Stimulated activated CD4-positive, alpha-beta T cell treated with anti-CD3 and anti-CD28 coated beads, Interleukin-4, amount 100 ng/mL, for 48 hours (primary cell): ENCODE measurements at regions not wholly inside any gene's neighbourhood (a gene's known extent, or its start where the extent isn't known, plus 50 kb on each side); places are given as distances from the start of the nearest gene placed in this dataset.

Experiments
- DNase-seq, 2 donors: peaks; one replicate each; pipeline ENCODE4 v3.0.0-alpha.2; 2020; ENCODE audit warnings: low read depth in 2 of 2

DNA sequence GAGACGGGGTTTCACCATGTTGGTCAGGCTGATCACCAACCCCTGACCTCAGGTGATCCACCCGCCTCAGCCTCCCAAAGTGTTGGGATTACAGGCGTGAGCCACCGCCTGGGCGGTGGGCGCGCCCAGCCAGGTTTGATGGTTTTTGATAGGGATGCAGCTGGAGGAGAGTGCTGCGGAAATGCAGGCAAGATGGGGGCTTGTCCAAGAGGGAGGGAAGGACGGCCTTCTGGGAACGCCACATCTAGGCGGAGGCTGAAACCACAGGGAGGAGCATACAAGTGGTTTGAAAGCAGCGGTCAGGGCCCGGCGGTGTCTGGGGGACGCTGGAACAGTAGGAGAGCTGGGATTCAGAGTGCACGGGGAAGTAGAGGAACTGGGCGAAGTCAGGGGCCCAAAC, 134.6 kb downstream of the VRK1 start:
- DNase-seq: no peak

GRCh38 chr14:96934638-96935330, 137.6 kb downstream of the VRK1 start:
- DNase-seq: no peak

DNA sequence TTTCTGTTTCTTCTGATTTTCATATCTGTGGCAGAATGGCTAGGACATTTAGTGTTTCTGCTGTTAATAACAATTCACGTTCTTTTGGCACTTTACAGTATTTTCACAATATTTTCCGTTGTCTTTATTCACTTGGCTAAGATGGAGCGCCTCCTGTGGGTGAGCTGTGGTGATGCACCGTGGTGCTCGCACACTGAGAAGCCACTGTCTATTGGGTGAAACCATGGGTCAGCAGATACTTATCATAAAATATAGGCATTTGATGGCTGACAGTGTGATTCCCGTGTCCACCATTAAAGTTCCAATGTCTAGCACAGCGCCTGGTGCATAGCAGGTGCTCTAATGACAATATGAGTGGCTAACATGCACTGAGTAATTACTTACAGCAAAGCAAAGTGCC, 141.8 kb downstream of the VRK1 start:
- DNase-seq: no peak

DNA sequence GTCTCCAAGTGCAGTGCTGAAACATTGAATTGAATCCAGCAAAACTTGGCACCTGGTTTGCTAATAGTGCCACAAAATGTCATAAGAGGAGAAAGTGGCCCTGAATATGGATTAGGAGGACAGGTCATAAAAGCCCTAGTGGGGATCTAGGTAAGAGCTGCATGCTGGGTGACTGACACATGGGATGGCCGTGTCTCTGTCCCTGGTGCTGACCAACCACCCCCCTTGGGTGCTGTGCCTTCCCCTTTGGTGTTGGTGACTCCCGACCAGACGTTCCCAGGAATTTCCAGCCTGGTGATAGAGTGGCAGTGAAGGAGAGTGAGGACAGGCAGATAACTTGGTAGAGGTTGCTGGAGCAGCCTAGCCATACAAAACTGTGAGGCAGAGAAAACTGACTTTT, 142.8 kb downstream of the VRK1 start:
- no peak for DNase-seq

GRCh38 chr14:96944297-96944696, 147.1 kb downstream of the VRK1 start:
- DNase-seq: no peak

- no peak for DNase-seq
Observed at GRCh38 chr14:96945721-96946120, 148.5 kb downstream of the VRK1 start.

GRCh38 chr14:96949594-96949993, 152.4 kb downstream of the VRK1 start:
- DNase-seq: no peak

GRCh38 chr14:96951511-96951910, 154.3 kb downstream of the VRK1 start:
- DNase-seq: no peak

GRCh38 chr14:96953087-96953874, 156.1 kb downstream of the VRK1 start:
- no peak for DNase-seq

DNA sequence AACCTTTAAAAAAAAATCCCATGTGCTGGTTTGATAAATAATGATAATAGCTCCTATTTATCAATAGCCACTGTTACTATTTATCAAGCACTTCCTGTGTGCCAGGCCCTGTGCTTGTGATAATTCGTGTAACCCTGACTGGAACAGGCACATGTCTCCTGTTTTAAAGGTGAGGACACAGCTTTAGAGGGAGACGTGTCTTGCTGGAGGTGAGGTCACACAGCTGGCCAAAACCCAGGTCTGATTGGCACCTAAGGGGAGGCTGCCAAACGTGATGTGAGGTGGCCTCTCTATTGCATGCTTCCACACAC, 156.6 kb downstream of the VRK1 start:
- DNase-seq: no peak

GRCh38 chr14:96956464-96957239, 159.5 kb downstream of the VRK1 start:
- no peak for DNase-seq

DNA sequence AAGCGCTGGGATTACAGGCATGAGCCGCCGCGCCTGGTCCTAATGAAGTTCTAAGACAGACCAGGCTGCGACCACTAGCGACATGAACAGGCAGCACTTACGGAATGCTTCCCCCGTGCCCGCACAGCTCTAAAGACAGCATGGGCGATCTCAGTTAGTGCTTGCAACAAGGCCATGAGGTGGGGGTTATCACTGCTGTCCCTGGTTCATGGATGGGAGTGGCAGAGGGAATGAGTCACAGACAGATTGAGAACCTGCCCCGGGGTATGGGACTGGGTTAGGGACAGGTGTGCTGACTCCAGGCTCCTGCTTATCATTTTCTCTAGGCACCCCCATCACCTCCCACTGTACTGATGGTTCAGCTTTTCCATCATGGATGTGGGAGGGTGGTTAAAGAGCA, 160.9 kb downstream of the VRK1 start:
- no peak for DNase-seq

- no peak for DNase-seq
Observed at GRCh38 chr14:96959992-96960391, 162.8 kb downstream of the VRK1 start.

DNA sequence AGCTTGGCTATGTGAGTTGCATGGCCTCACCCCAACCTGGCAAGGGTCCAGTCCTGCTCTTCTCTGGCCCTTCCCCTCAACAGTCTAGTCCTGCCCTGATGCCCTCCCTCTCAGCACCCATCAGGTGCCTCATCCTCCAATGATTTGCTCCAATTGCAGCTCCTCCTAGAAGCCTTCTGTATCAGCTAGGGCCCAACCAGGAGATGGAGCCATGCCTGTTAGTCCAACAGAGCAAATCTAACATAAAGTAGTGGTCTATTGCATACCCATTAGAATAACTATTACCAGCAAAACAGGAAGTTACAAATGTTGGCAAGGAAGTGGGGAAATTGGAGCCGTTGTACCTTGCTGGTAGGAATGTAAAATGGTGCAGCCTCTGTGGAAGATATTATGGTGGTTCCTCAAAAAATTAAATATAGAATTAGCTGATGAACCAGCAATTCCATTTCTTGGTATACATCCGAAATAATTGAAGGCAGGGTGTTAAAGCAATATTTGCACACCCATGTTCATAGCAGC, 163.5 kb downstream of the VRK1 start:
- no peak for DNase-seq

- DNase-seq: no peak
Observed at GRCh38 chr14:96961895-96962294, 164.7 kb downstream of the VRK1 start.

GRCh38 chr14:96962337-96962736, 165.2 kb downstream of the VRK1 start:
- DNase-seq: no peak

DNA sequence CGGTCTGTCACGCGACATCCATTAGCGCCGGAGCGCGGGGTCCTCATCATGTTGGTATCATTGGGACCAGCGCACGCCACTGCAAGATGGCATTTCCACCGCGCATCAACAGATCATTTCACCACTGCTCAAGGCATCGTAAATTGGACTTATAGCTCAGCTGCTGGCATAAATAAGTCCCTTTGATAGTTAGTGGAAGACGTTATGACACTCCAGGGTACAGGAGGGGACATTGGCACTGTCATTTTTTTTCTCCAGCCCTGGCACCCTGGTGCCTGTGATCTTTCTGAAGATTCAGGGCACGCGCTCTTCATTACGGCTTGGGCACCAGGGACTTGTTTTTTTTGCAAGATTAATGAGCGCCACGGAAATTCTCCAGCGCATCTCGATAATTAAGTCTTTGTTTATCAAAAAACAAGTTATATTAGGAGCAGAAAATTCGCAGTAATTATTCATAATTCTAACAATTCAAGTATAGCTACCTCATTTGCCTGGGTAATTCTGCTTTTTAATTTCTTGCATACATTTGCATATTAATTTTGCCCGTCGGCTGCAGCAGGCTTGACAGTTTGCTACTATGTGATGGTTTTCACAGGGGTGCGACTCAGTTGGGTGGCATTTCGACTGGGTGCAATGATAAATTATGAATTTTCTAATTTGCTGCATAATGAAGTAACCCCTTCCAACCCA, 167.7 kb downstream of the VRK1 start:
- DNase-seq: no peak

- DNase-seq: no peak
Observed at GRCh38 chr14:96965885-96966595, 168.9 kb downstream of the VRK1 start.

DNA sequence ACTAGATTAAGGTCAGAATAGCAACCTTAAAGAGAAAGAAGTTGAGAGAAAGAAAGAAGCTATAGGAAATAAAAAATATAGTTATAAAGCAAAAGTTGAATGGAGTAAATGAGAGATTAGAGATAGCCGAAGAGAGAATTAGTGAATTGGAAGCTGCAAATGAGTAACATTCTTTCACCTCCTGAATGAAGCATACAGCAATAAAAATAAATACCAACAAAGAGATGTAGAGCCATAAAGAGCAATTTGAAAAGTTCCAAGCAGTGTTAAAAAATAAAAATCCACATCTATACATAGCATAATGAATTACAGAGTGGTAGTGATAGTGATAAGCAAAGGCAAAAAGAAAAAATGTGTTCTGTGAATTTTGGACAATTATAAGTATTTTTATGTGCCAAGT, 177.9 kb downstream of the VRK1 start:
- DNase-seq: no peak

DNA sequence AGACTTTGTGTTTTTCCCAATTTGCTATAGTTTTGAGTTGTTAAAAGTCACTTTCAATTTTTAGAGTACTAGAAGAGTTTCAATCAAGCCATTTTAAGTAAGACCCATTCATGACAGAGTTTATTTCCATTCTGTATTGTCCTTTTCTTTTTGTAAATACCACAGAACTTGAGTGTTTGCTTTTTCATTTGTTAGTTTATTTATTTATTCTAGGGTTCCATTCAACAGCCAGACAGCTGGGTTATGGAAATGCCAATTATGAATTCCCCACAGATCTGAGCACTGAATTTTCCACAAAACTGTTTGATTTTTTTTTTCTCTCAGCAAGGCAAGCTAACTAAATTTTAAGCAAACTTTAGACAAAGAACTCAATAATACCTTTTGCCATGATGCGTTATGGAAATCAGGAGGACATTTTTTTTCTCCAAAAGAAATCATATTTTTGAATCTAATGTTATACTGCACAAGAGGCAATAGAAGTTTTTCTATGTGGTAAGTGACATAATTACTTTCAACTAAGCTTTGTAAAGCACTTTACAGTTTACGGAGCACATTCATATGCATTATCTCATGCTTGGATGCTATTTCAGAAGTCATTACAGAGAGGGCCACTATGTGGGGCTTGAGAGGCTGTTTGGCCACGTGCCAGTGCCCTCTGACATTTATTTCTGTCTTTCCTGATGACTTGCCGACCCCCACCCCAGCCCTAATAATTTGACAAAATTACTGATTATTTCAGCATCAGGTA, 181.5 kb downstream of the VRK1 start:
- DNase-seq: no peak

GRCh38 chr14:96979611-96980074, 182.5 kb downstream of the VRK1 start:
- DNase-seq: no peak
